Right kidney (tissue), 1 donor: ENCODE measurements at regions not wholly inside any gene's neighbourhood (a gene's known extent, or its start where the extent isn't known, plus 50 kb on each side); places are given as distances from the start of the nearest gene placed in this dataset.
"Not testable (repeated sequence)": the region's sequence is repeated elsewhere in the genome, so short reads cannot be mapped to it uniquely, and the experiment has no call there.

ENCODE experiments used
- DNase-seq: peaks from one replicate; pipeline ENCODE4 v3.0.0-alpha.2; 2016

- DNase-seq: no peak
Measured at GRCh38 chr9:26159575-26160392, 481.5 kb upstream of the TUSC1 start.

DNA sequence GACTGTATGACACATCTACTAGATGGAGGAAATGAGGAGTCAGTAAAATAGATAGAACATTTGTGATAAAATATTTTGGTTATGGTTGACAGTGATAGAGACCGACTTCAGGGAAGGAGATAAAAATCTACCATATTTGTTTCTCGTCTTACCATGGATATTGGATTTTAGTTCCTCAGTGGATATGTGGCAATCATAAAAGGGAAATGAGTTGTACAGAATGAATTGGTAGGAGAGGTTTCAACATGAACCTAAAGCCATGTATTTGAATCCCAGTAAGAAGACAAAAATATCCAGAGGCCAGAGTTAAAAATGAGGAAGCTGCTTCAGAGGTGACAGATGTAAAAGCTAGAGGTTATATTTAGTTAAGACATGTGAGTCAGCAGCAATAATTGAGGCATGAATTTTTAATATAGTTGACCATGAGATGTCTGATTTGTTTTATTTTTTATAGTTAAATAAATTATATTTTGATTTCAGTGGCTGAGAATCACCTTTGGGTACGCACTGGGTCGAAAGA, 480.4 kb upstream of the TUSC1 start:
- DNase-seq: no peak

DNA sequence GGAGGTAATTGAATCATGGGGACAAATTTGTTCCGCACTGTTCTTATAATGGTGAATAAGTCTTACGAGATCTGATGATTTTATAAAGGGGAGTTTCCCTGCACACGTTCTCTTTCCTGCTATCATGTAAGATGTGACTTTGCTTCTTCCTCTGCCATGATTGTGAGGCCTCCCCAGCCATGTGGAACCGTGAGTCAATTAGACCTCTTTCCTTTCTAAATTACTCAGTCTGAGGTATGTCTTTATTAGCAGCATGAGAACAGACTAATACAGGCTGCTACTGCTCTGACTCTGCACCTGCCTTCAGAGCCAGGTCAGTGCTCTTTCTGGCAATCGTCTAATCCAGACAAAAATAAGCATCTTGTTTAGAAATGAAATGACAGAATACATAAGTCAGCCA, 479.2 kb upstream of the TUSC1 start:
- DNase-seq: no peak

DNA sequence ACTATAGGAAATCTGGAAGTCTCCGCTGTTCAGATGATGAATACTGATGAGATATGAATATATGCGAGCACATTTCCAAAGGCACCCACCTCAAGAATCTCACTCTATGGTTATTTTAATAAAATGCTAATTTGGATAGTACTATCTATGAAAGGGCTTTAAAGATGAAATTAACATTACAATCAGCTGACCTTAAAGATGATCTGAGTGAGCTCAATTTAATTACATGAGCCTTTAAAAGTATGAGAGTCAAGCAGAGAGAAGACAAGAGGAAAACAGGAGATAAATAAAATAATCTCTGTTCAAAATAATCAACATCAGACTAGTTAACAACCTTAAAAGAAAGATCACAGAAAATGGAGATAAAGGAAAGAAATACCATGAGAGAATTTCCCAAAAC, 474.1 kb upstream of the TUSC1 start:
- no peak for DNase-seq

DNA sequence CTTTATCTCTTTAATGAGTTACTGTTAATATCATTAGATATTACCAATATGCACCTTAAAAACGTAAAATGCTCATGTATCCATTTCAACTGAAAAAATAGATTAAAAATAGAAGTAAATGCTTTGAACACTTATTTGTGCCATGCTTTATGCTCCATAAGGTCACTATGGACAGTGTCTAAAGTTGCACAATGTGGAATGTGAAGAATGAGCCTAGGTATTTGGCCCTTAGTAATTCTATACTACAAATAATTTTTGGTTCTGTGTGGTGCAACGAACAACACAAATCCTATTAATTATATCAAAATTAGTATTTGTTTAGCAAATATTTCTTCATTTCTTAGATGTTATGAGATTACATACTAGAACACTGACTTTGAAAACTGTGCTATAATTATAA, 469.9 kb upstream of the TUSC1 start:
- DNase-seq: no peak

GRCh38 chr9:26145938-26146337, 467.7 kb upstream of the TUSC1 start:
- DNase-seq: no peak

- DNase-seq: no peak
Measured at GRCh38 chr9:26142631-26143030, 464.4 kb upstream of the TUSC1 start.

- no peak for DNase-seq
Measured at GRCh38 chr9:26142201-26142600, 464.0 kb upstream of the TUSC1 start.

DNA sequence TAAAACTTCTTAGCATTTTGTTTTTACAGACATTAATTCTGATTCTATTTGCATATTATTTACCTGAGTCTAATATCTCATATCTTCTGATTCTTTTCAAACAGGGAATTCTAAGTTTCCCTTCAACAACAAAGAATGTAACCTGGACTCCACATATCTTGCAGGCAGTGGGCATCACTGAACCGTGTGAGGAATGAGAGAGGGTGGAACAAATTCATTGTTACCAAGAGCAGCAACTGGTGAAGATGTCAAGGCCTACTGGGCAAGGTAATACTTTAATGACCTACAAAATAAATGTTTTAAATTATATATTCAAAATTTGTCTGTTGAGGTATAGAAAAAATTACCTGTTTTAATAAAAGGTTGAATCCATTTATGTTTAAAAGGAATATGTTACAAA, 455.3 kb upstream of the TUSC1 start:
- DNase-seq: no peak

DNA sequence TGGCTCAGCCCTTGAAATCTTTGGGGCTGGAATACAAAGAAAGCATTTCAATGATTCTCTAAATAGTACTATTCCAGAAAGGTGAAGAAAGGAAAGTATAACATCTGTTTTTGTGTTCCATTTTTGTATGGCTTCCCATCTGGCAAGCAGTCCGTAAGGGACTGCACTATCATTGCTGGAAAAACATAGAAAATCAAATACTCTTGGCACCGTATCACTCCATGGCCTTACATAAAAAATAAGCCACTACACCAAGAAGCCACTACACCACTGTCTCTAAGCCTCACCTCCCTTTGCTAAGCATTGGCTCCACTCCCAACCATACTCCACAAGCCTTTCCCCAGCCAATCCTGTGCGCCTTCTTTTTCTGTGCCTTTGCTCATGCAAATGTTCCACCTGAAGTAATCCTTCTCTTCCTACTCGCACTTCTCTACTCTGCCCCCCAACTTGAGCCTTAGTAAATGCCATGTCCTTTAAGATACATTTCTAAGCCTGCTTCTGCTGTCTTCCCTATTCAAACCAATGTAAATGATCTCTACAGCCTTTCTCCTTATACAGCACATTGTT, 454.6 kb upstream of the TUSC1 start:
- DNase-seq: no peak

DNA sequence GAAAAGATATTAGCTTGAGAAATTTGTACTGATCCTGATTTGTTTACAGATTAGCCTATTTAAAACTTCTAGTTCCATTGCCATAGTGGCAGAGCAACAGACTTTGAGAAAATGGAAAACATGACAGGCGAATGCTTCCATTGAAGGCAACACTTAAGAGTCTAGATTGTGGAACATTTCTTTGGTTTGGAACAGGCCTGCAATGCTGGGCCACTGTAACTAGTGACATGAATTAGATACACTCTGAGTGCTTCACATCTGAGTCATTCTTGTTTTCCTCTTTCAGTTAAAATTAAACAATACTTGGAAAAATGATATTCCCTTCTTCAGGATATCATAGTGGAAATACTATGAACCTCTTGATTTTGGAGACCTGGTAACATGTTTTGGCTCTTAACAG, 453.6 kb upstream of the TUSC1 start:
- DNase-seq: no peak

GRCh38 chr9:26129217-26129616, 451.0 kb upstream of the TUSC1 start:
- DNase-seq: no peak

- DNase-seq: no peak
Measured at GRCh38 chr9:26125693-26126092, 447.4 kb upstream of the TUSC1 start.

DNA sequence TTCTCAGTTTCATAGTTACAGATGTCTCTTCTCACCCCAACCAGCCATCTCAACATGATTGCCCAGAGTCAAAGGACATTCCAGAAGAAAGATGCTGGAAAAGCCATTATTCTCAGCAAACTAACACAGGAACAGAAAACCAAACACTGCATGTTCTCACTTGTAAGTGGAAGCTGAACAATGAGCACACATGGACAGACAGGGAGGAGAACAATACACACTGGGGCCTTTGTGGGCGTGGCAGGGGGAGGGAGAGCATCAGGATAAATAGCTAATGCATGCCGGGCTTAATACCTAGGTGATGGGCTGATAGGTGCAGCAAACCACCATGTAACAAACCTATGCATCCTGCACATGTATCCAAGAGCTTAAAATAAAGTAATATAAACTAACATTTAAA, 437.8 kb upstream of the TUSC1 start:
- not testable (repeated sequence) for DNase-seq

GRCh38 chr9:26112724-26113123, 434.5 kb upstream of the TUSC1 start:
- DNase-seq: no peak

- no peak for DNase-seq
Measured at GRCh38 chr9:26086396-26086795, 408.2 kb upstream of the TUSC1 start.

DNA sequence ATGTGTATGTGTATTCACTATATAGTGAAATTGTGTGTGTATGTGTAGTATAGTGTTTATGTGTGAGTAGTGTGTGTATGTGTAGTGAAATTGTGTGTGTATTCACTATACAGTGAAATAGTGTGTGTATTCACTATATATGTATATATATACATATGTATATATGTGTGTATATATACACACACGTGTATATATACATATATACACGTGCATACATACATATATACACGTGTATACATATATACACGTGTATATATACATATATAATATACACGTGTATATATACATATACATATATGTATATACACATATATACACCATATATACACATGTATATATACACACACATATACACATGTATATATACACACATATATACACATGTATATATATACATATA, 403.6 kb upstream of the TUSC1 start:
- DNase-seq: no peak

DNA sequence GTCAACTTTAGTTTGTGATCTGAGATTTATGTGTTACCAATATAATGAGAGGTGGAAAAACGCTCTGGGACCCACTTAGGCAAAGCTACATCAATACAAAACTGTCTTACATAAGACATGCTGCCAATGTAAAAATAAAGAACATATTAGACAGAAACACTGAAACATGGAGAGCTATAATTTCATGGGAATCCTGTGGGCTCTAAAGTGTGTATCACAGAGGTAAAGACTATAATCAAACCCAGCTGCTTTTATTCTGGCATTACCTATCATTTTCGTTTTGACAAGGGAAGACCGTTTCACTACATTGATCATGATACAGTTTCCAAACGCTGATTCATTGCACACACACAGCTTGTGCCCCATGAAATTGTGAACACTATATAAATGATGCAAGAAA, 400.5 kb upstream of the TUSC1 start:
- no peak for DNase-seq

DNA sequence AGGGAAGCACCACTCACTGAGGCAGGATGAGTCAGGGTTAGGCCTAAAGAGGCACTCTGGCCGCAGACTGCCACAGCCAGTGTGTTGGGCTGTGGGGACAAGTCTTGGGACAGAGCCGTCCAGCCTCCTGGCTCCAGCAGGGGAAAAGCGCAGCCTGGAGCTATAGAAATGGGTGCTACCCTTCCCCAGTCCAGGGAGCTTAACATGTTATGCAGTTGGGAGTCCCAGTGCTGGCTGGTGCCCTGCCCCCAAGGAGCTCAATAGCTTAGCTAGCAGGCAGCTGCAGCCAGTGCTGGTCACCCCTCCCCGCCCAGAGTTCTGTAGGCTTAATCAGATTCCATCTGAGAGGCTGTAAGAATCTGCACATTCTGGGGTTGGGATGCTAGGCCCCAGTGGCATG, 399.6 kb upstream of the TUSC1 start:
- no peak for DNase-seq

DNA sequence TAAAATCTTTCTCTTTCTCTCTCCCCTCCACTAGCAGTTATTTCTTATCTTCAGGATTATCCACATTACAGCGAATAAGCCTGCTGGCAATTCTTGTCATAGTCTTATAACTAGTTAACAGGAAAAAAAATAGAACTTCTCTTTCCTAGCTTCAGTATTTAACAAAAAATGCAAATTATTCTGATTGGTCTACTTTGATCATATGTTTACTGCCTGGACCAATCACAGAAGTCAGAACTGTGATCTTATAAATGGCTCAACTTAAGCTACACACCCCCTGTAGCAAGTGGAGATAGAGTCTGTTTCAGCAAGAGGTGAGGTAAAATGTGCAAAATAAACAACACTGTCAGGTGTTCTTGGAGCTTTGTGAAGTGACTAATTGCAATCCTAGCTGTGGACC, 389.4 kb upstream of the TUSC1 start:
- no peak for DNase-seq

- no peak for DNase-seq
Measured at GRCh38 chr9:26066237-26066636, 388.0 kb upstream of the TUSC1 start.

GRCh38 chr9:26061948-26062575, 383.8 kb upstream of the TUSC1 start:
- no peak for DNase-seq

DNA sequence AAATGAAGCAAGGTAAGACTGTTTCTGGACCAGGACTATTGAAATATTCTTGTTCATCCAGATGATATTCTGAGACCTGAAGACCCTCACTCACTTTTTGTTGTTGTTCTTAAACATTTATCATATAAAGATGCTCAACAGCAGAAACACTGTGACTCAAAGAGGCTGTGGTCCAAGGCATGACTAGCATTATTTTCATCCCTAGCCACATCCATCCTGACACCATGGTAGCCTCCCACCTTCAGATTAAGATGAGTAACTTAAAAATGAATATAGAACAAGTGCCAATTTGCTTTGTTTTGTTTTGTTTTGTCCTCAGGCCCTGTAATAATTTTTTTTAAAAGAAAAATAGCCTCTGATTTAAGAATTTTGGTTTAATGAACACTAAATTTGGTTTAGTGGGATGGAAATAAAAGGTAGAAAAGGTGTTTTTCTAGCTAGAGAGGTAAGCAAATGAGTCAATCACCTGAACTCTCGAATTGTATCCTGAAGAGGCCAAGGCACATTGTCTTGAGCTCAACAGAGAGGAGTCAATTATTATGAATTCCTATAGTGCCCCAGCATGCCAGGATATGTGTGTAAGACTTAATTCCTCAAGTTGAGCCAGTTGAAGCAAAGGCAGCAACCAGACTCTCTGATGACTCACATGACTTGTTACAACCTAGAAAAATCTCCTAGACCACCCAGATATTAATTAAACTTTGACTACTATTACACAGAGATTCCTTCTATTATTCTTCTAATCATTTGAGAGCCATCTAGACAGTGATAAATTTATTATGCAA, 380.1 kb upstream of the TUSC1 start:
- no peak for DNase-seq
